IMR-90 (cell line): ENCODE measurements at regions not wholly inside any gene's neighbourhood (a gene's known extent, or its start where the extent isn't known, plus 50 kb on each side); places are given as distances from the start of the nearest gene placed in this dataset.

Experiments
- CTCF ChIP-seq: conservative IDR thresholded peaks from 2 replicates; pipeline ENCODE4 v1.5.1; 2012; ENCODE audit warnings: mild to moderate bottlenecking, low read depth, low read length, improper control_type of control experiment
- POLR2A ChIP-seq: IDR thresholded peaks from 2 replicates; pipeline ENCODE4 v1.6.1; 2012; ENCODE audit warnings: mild to moderate bottlenecking, low read depth, low read length
- TF ChIP-seq, protein P1 (sequence below): fragments of 150-350 bp; IDR thresholded peaks from 2 replicates; pipeline ENCODE4 v1.6.1; 2016; ENCODE audit warnings: low read depth, mild to moderate bottlenecking, low read length, moderate library complexity, borderline replicate concordance

DNA sequence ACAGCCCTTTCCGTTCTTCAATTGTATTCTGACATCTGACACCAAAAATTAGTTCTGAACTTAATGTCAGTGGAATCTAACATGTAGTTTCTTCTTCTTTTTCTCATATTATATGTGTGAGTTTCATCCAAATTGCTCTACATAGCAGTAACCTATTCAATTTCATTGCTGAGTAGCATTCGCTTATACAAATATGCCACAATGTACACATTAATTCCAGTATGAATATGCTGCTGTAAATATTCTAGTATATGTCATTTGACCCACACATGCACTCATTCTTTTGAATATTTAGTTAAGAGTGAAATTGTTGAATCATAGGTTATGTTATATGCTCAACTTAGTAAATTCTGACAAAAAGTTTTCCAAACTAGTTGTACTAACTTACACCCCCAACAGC, 550.9 kb downstream of the CHSY3 start:
- TF ChIP-seq POLR2A (no peak), CTCF (no peak)
- TF ChIP-seq, protein P1, sequence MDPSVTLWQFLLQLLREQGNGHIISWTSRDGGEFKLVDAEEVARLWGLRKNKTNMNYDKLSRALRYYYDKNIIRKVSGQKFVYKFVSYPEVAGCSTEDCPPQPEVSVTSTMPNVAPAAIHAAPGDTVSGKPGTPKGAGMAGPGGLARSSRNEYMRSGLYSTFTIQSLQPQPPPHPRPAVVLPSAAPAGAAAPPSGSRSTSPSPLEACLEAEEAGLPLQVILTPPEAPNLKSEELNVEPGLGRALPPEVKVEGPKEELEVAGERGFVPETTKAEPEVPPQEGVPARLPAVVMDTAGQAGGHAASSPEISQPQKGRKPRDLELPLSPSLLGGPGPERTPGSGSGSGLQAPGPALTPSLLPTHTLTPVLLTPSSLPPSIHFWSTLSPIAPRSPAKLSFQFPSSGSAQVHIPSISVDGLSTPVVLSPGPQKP = no peak
